D721Med (cell line): ENCODE measurements at regions not wholly inside any gene's neighbourhood (a gene's known extent, or its start where the extent isn't known, plus 50 kb on each side); places are given as distances from the start of the nearest gene placed in this dataset.
"Not testable (repeated sequence)": the region's sequence is repeated elsewhere in the genome, so short reads cannot be mapped to it uniquely, and the experiment has no call there.

ENCODE experiments used
- DNase-seq: peaks from one replicate; pipeline ENCODE4 v3.0.0; 2011; ENCODE audit warnings: low spot score; ENCODE audit not compliant: insufficient read length
- FAIRE-seq: peaks from 2 replicates; lab custom pipeline; 2011; peaks lifted over from hg19 to GRCh38; lab: Jason Lieb, UNC
- TF ChIP-seq, protein P1 (sequence below): IDR thresholded peaks from 2 replicates; pipeline ENCODE4 v1.5.1; 2012; ENCODE audit warnings: mild to moderate bottlenecking, control low read depth; ENCODE audit not compliant: insufficient read depth; ENCODE audit errors: missing control alignments

DNA sequence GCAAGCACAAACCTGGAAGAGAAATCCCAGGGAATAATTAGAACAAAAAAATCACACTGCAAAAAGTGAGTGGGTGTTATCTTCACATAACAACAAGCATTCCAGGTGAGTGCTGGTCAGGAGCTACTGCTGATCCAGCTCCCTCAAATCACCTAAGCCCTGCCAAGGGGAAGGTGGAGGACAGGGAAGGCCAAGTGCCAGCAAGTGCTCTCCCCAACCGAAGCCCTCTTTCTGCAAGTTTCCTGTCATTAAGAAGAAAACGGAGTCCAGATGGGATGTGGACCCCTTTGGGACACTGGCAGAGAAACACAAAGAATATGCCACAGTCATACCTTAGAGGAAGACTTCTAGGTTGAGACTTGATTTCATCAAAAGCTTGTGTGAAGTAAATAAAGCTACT is 933.0 kb upstream of the ZNF722 start:
- FAIRE-seq (no peak), DNase-seq (no peak)
- TF ChIP-seq, protein P1, sequence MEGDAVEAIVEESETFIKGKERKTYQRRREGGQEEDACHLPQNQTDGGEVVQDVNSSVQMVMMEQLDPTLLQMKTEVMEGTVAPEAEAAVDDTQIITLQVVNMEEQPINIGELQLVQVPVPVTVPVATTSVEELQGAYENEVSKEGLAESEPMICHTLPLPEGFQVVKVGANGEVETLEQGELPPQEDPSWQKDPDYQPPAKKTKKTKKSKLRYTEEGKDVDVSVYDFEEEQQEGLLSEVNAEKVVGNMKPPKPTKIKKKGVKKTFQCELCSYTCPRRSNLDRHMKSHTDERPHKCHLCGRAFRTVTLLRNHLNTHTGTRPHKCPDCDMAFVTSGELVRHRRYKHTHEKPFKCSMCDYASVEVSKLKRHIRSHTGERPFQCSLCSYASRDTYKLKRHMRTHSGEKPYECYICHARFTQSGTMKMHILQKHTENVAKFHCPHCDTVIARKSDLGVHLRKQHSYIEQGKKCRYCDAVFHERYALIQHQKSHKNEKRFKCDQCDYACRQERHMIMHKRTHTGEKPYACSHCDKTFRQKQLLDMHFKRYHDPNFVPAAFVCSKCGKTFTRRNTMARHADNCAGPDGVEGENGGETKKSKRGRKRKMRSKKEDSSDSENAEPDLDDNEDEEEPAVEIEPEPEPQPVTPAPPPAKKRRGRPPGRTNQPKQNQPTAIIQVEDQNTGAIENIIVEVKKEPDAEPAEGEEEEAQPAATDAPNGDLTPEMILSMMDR, result no peak

DNA sequence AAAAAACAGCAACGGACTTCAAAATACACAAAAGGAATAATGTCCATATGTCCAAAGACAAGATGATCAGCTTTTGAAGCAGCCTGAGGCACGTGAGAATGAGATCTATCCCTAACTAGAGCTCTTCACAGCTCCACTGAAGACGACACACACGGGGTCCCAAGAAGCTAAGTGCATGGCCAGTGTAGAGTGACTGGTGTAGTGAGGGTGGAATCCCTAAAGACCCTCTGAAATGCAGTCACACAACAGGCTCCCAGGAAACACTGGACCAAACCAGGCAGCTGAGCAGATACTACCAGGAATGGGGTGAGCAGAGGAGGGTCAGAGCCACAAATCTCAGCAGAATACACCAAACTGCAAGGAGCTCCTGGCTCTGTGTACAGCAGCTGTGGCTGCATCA is 932.4 kb upstream of the ZNF722 start:
- not testable (repeated sequence) for FAIRE-seq

DNA sequence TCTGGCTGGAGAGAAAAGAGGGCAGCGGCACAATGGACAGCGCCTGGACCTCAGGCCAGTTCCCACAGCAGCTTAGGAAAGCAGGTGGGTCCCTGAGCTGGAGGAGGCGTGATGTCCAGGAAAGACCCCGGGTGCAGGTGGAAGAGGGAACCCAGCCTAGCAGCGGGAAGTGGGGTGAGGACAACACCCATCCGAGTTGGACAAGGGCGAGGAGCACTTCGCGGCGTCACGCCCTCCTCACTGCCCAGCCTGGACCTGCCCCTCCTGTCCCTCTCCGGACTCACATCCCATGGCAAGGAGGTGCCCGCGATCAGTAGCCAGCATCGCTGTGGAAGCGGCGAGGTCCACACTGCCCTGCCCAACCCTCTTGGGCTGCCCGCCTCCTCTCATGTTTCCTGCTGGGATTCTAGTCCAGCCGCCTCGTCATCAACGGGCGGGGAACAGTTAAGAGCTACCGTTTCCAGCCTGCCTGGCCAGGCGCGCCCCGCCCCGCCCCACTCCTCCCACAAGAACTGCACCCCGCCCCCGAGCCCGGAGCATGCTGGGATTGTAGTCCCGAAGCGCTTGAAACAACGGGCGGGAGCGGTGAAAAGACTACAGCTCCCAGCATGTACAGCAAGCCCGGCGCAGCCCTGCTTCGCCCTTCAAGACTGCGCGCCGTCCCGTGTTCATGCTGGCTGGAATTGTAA is 930.6 kb upstream of the ZNF722 start:
- FAIRE-seq (no peak), DNase-seq (peak; percentile 67)
- TF ChIP-seq, protein P1, result no peak

More for the DNA sequence above, 932.4 kb upstream of the ZNF722 start:
- not testable (repeated sequence) for DNase-seq

DNA sequence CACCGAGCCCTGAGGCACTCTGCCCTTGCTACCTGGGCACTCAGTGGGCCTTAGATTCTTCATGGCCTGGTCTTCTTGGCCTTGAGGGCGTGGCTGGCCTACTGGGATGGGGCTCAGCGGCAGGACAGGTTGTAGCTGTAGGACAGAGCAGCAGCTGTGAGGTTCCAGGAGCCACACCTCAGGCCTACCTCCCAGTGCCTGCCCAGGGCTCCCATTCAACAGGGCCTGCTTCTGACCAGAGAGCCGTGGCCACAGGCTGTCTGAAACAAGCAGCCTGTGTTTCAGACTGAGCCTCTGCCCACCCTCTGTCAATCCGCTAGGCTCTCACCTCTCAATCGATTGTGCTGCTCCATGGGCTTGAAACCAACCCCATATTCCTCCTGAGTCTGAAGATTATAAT is 928.0 kb upstream of the ZNF722 start:
- DNase-seq (no peak), FAIRE-seq (no peak)
- TF ChIP-seq, protein P1, result no peak

- TF ChIP-seq, protein P1, result no peak
- FAIRE-seq, result no peak
- DNase-seq, result no peak
These were observed 927.3 kb upstream of the ZNF722 start for GRCh38 chr7:63071396-63071795.

GRCh38 chr7:63071920-63072319 is 926.7 kb upstream of the ZNF722 start:
- DNase-seq, result no peak
- no peak for FAIRE-seq
- TF ChIP-seq, protein P1, result no peak

DNA sequence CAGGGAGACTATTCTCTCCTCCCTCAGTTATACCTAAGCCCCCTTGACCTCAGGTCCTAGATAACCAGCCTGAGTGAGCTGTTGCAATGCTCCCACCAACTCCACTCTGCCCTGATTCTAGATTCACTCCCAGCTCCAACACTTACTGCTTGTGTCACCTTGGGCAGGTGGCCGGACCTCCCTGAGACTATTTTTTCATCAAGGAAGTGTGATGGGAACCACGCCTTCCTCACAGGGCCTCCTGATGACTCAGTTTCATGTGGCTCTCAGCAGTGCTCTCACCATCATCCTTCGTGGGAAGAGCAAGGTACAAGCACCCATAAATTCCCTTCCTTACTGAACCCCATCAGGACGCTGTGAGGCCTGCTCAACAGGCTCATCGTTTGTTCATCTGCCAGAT is 925.8 kb upstream of the ZNF722 start:
- no peak for FAIRE-seq
- TF ChIP-seq, protein P1, result no peak
- no peak for DNase-seq
